PFSK-1 (cell line): ENCODE measurements at regions not wholly inside any gene's neighbourhood (a gene's known extent, or its start where the extent isn't known, plus 50 kb on each side); places are given as distances from the start of the nearest gene placed in this dataset.

Experiments used
- POLR2AphosphoS5 ChIP-seq: IDR thresholded peaks from 2 replicates; pipeline ENCODE4 v1.6.1; 2012; ENCODE audit warnings: low read depth, mild to moderate bottlenecking, control low read depth, low read length, moderate library complexity
- REST ChIP-seq, 2 experiments: IDR thresholded peaks; 2 replicates each; pipeline versions ENCODE4 v1.6.1 to v1.8.0; 2011 to 2012; ENCODE audit warnings: low read depth in 2 of 2, low read length in 2 of 2, control low read depth in 1 of 2, inconsistent platforms in 1 of 2, mild to moderate bottlenecking in 1 of 2, moderate library complexity in 1 of 2; ENCODE audit not compliant: insufficient read depth in 1 of 2
- TAF1 ChIP-seq: IDR thresholded peaks from 2 replicates; pipeline ENCODE4 v1.6.1; 2012; ENCODE audit warnings: low read length, control low read depth, borderline replicate concordance; ENCODE audit not compliant: insufficient read depth

- TF ChIP-seq POLR2AphosphoS5, result no peak
- TF ChIP-seq REST (IDR thresholded peaks at IDR 0.05; ENCODE audit: insufficient read depth in 1 of 2, low read depth in 2 of 2, low read length in 2 of 2), result no peak
- TF ChIP-seq TAF1, result no peak
These were observed 217.6 kb upstream of the FIGN start for GRCh38 chr2:163953390-163953907.
